RWPE1 (cell line): ENCODE measurements at regions not wholly inside any gene's neighbourhood (a gene's known extent, or its start where the extent isn't known, plus 50 kb on each side); places are given as distances from the start of the nearest gene placed in this dataset.

Experiments used
- CTCF ChIA-PET: fragments of 350-600 bp; sonication (Branson Sonifier 250); formaldehyde crosslinking; extraction: SDS; loops from one replicate; lab custom pipeline; 2021; lab: Yijun Ruan, JAX
- POLR2A ChIA-PET: fragments of 400-600 bp; formaldehyde crosslinking; extraction: SDS; loops from one replicate; lab custom pipeline; 2020; ENCODE audit warnings: antibody characterized with exemption; ENCODE audit not compliant: low non-redundant PET; lab: Yijun Ruan, JAX
- DNase-seq: peaks from one replicate; pipeline ENCODE4 v3.0.0; 2012; ENCODE audit warnings: low spot score
- H3K27ac ChIP-seq: fragments of 450-650 bp; 2 replicates; pipeline ENCODE4 v1.5.1; 2017
- TF ChIP-seq, protein P1 (sequence below): fragments of 450-650 bp; conservative IDR thresholded peaks from 2 replicates; pipeline ENCODE4 v1.5.1; 2017; ENCODE audit warnings: low read depth, mild to moderate bottlenecking

DNA sequence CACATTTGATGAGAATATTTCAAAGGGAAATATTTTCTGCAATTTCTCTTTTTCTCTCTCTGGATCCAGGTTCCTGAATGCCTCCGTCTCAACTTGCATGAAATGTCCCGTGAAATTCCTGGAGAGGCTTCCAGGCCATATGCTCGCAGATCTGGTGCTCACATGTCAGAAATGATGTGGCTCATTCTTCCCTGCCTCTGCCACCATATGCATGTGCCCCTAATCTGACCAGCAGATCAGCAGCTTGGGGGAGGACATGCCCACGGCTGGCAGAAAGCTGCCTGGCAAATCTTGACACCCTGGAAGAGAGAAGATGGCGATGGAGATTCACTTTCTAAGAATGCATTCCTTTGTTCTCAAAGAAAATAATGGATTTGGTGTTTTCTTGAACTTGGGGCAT lies 490.7 kb downstream of the RPS24 start:
- POLR2A ChIA-PET: no interaction called here
- no peak for DNase-seq
- CTCF ChIA-PET: interaction anchor here (0.5 to 1.2 kb wide), 3 partner anchors 11 to 134 kb away, joined by 3 read pairs; no protein-coding TSS in a partner anchor
- H3K27ac ChIP-seq: no peak overlapping the region
- TF ChIP-seq, protein P1, sequence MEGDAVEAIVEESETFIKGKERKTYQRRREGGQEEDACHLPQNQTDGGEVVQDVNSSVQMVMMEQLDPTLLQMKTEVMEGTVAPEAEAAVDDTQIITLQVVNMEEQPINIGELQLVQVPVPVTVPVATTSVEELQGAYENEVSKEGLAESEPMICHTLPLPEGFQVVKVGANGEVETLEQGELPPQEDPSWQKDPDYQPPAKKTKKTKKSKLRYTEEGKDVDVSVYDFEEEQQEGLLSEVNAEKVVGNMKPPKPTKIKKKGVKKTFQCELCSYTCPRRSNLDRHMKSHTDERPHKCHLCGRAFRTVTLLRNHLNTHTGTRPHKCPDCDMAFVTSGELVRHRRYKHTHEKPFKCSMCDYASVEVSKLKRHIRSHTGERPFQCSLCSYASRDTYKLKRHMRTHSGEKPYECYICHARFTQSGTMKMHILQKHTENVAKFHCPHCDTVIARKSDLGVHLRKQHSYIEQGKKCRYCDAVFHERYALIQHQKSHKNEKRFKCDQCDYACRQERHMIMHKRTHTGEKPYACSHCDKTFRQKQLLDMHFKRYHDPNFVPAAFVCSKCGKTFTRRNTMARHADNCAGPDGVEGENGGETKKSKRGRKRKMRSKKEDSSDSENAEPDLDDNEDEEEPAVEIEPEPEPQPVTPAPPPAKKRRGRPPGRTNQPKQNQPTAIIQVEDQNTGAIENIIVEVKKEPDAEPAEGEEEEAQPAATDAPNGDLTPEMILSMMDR: no peak

DNA sequence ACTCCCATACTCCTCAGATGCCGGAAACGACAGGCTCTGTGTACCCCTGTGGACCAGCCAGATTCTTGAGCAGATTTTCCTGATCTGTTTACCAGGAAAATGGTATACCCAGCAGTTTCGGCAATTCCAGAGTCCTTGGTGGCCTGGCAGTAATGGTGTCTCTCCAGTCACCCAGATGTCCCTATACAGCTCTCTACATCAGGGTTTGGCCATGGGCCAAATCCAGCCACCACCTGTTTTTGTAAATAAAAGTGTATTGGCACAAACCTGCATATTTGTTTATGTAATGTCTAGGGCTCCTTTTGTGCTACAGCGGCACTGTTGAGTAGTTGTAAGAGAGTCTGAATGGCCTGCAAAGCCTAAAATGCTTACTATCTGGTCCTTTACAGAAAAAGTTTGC lies 491.3 kb downstream of the RPS24 start:
- no peak for DNase-seq
- ChIA-PET CTCF (interaction anchor here (0.6 kb wide), 1 partner anchor 17 kb away, joined by 3 read pairs; no protein-coding TSS in a partner anchor), POLR2A (no interaction called here)
- TF ChIP-seq, protein P1: no peak
- H3K27ac ChIP-seq: no peak overlapping the region

DNA sequence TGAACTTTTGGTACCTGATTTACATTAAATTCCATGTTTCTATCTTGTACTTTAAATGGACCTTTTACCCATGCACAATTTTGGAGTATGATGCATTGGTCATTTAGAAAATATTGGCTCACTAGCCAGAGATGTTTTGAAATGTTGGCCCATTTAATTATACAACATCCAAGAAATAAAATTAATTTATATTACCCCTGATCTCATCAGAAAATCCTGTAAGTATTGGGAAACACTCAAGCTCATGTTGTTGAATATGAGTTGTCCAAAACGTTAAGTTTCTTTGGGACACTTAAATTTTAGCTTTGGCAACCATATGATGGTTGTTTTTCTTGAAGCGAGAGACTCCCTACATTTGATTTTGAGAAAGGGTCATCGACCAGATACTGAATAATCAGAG lies 492.7 kb downstream of the RPS24 start:
- ChIA-PET CTCF (no interaction called here), POLR2A (no interaction called here)
- no peak for DNase-seq
- H3K27ac ChIP-seq: no peak overlapping the region
- TF ChIP-seq, protein P1: no peak

DNA sequence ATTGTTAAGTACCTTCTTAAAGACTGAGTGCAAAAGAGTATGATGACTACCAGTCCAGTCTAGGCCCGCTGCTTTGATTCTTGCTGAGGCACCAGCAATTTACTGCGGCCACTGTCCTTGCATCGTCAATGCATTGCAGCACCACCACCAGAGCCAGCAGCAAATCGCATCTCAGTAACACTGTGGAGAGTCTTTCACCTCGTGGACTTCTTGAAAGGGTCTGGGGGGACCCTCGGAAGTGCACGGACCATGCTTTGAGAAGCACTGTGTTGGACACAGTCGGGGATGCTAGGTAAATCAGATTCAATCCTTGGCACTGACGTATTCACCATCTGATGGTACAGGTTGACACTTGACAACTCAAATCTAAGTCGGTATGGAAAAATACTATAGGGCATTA lies 493.6 kb downstream of the RPS24 start:
- TF ChIP-seq, protein P1: no peak
- no peak overlapping the region for H3K27ac ChIP-seq
- CTCF ChIA-PET: no interaction called here
- DNase-seq: no peak
- POLR2A ChIA-PET: no interaction called here

DNA sequence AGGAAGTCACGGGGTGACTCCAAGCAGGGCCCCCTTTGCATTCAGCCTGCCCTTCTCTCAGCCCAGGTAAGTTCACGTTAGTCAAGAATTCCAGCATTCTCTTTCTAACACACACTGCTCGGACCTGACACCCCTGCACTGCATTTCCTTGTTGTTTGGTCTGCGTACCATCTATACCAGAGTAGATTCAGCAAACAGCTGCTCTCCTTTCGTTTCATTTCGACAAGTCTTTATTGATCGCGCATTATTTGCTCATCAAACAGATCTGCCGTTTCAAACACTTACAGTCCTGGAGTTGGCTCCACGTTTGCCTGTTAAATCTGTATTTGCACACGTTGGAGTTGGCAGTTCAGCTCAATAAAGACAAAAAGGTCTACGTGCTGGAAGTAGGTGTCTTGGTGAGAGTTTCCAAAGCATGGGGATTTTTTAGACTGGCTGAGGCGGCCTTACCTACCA lies 495.1 kb downstream of the RPS24 start:
- TF ChIP-seq, protein P1: no peak
- ChIA-PET POLR2A (no interaction called here), CTCF (no interaction called here)
- no peak overlapping the region for H3K27ac ChIP-seq
- DNase-seq: no peak

DNA sequence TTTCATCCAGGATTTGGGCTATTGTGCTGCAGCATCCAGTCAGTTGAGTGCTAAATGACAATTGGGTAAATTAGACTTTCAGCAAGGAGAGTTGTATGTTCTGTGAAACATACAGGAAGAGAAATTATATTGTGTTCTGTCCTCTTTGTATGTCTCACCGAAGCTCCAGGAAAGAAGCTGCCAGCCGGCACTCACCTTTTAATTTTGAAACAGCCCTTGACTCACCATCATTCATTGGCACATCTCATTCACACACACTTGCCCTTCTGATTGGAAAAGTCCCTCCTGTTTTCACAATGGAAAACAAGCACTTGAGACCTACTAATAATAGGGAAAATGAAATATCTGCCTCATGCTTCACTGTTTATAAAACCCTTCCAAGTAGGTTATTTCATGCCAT lies 495.6 kb downstream of the RPS24 start:
- no peak for DNase-seq
- CTCF ChIA-PET: no interaction called here
- POLR2A ChIA-PET: no interaction called here
- TF ChIP-seq, protein P1: no peak
- no peak overlapping the region for H3K27ac ChIP-seq

DNA sequence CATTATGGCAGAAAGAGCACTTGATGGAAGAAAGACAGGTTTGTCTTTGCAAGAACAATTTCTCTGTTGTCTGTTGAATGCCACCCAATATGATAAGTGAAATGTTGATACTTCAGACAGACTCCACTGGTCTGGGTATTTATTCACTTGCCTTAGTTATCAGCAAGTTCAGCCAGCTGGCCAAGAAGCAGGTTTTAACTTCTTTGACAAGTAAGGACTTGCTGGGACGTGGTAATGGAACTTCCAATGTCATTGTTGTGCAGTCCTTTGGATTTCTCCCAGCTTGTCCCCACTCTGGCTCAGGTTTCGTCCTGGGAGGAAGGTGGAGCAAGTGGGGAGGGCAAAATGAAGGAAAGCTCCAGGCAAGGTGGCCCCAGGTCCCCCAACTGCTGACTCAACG lies 497.4 kb downstream of the RPS24 start:
- H3K27ac ChIP-seq: no peak overlapping the region
- TF ChIP-seq, protein P1: no peak
- DNase-seq: no peak
- ChIA-PET POLR2A (no interaction called here), CTCF (interaction anchor here (0.6 kb wide), 1 partner anchor 1180 kb away, joined by 3 read pairs; no protein-coding TSS in a partner anchor)
